ENCODE measurements at regions not wholly inside any gene's neighbourhood (a gene's known extent, or its start where the extent isn't known, plus 50 kb on each side); places are given as distances from the start of the nearest gene placed in this dataset.

- no peaks in the 10 kb centered on the region for H3K27me3 ChIP-seq (ENCODE audit: control insufficient read depth in 2 of 2, insufficient read depth in 2 of 2, low read length in 2 of 2)
- no peaks in the 10 kb centered on the region for H4K20me1 ChIP-seq (replicated peaks; ENCODE audit: control insufficient read depth, insufficient read depth, low read length)
- H3K9ac ChIP-seq (ENCODE audit: insufficient read depth in 1 of 2, low read depth in 2 of 2, low read length in 2 of 2), result peak overlapping the region in 1 of 2 experiments; percentile 36; a peak in 1 of 4 replicates
- no peaks in the 10 kb centered on the region; a peak in 1 of 5 replicates for H3K4me1 ChIP-seq (replicated peaks in 1 of 2; ENCODE audit: control insufficient read depth in 2 of 2, insufficient read depth in 2 of 2, low read length in 2 of 2)
- H3K4me3 ChIP-seq, result no peak overlapping the region
- no peak overlapping the region for H3K27ac ChIP-seq (ENCODE audit: extremely low read depth, low read depth, low read length)
- H3K79me2 ChIP-seq (ENCODE audit: control insufficient read depth, insufficient read depth, low read length), result no peaks in the 10 kb centered on the region
- DNase-seq (ENCODE audit: extremely low read depth in 1 of 4, low spot score in 3 of 4) (peak; percentile 56 to 72 (median 62)), FAIRE-seq (peak; percentile 83), ATAC-seq (peak; percentile 95)
- in situ Hi-C loops (cut with MboI), result loop anchor here (5.0 kb wide), 1 partner anchor 373 kb away; no protein-coding TSS in a partner anchor
- CTCF ChIA-PET (ENCODE audit: low intra/inter-chr PET ratio), result interaction anchor here (0.6 to 1.2 kb wide), 2 partner anchors 31 to 378 kb away, joined by 3 to 6 read pairs; no protein-coding TSS in a partner anchor
- no peaks in the 10 kb centered on the region for H3K36me3 ChIP-seq (ENCODE audit: control insufficient read depth, insufficient read depth, low read length)
- 13% methylated on average over 13 of the region's 19 CpGs for WGBS (ENCODE audit: insufficient coverage, low coverage, missing lambda C conversion rate)
- intact Hi-C loops (cut with micrococcal nuclease), result loop anchor here (1.0 to 10.0 kb wide), 3 partner anchors 255 to 475 kb away; no protein-coding TSS in a partner anchor
- BruUV-seq (replicated peaks), result no TSS peak
- POLR2A ChIA-PET, result no interaction called here
- peak overlapping the region; percentile 14; the same call in 1 of the 2 replicates for H3K4me2 ChIP-seq (ENCODE audit: insufficient read depth, low read length)
- no peaks in the 10 kb centered on the region for H3K9me1 ChIP-seq (ENCODE audit: control insufficient read depth, insufficient read depth, low read length)
- H2AFZ ChIP-seq (ENCODE audit: low read depth, low read length), result peak overlapping the region; percentile 54
- H3K9me3 ChIP-seq (replicated peaks; ENCODE audit: control insufficient read depth, insufficient read depth, low read depth, low read length), result no peaks in the 10 kb centered on the region
- TF ChIP-seq HEY1 (CRISPR knock-in tag; IDR thresholded peaks at IDR 0.05; ENCODE audit: borderline replicate concordance), result no peak
- TF ChIP-seq NUFIP1 (IDR thresholded peaks at IDR 0.05; ENCODE audit: partially characterized antibody), result no peak
- 0 out of 2 replicates have a peak, but pooled peaks have one; percentile 32 for TF ChIP-seq ARID3A (IDR thresholded peaks at IDR 0.05; ENCODE audit: borderline replicate concordance, low read depth, low read length)
- no peak for TF ChIP-seq MTA1 (IDR thresholded peaks at IDR 0.05; ENCODE audit: borderline replicate concordance)
- peak; percentile 60 for TF ChIP-seq SMC3 (conservative IDR thresholded peaks at IDR 0.05; ENCODE audit: insufficient read depth, low read depth, low read length)
- TF ChIP-seq ETS1 (conservative IDR thresholded peaks at IDR 0.05; ENCODE audit: control insufficient read depth, low read depth, low read length), result no peak
- no peak for TF ChIP-seq ZNF77 (CRISPR knock-in tag; IDR thresholded peaks at IDR 0.05)
- TF ChIP-seq ZZZ3 (IDR thresholded peaks at IDR 0.05), result no peak
- TF ChIP-seq E2F5 (CRISPR knock-in tag; IDR thresholded peaks at IDR 0.05), result no peak
- no peak for TF ChIP-seq BMI1 (IDR thresholded peaks at IDR 0.05; ENCODE audit: low read length)
- TF ChIP-seq KLF6 (CRISPR knock-in tag; IDR thresholded peaks at IDR 0.05; ENCODE audit: borderline replicate concordance), result no peak
- peak; percentile 45; the same call in 1 of the 2 replicates for TF ChIP-seq FOSL1 (tag; conservative IDR thresholded peaks at IDR 0.05)
- TF ChIP-seq NBN (IDR thresholded peaks at IDR 0.05; ENCODE audit: low read depth), result no peak
- TF ChIP-seq NR4A1 (CRISPR knock-in tag; IDR thresholded peaks at IDR 0.05), result no peak
- TF ChIP-seq NR4A1 (tag; IDR thresholded peaks at IDR 0.05), result no peak
- TF ChIP-seq RNF2 (IDR thresholded peaks at IDR 0.05), result no peak
- no peak for TF ChIP-seq E2F4 (CRISPR knock-in tag; IDR thresholded peaks at IDR 0.05; ENCODE audit: low read depth)
These were observed 99.2 kb downstream of the CTH start for GRCh38 chr1:70509996-70510876.

Measured in K562 (cell line).